ENCODE measurements at regions not wholly inside any gene's neighbourhood (a gene's known extent, or its start where the extent isn't known, plus 50 kb on each side); places are given as distances from the start of the nearest gene placed in this dataset.

DNA sequence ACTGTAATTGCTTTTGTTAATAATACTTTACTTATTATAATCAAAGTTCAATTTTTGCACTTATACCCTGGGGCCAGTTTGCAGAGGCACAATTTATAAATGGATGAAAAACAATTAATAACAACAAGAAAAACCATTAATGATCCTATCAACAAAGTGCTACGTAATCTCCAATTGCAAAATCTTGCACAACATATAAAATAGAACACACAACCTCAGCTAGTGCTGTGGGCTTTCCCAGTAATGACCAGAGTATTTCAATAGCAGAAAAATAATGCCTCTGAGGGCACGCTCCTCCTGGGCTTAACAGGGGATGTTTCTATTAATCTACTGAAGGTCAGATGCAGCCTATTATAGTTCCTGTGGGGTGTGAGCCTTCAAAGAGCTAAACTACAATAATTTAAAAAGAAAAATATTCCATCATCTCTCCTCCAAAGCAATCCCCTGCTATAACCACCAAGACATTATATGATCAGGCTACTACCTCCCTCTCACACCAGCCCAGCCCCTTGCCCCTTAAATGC lies 508.5 kb upstream of the SLIT2 start:
- H3K79me2 ChIP-seq (ENCODE audit: insufficient read depth, low read length) = no peaks in the 10 kb centered on the region
- no peak overlapping the region for H3K4me3 ChIP-seq (ENCODE audit: low read length, poor library complexity, severe bottlenecking)
- no peaks in the 10 kb centered on the region for H3K27me3 ChIP-seq (ENCODE audit: insufficient read depth, low read length, poor library complexity, severe bottlenecking)
- no peak overlapping the region for H2AFZ ChIP-seq (ENCODE audit: low read length)
- no peak overlapping the region for H3K4me2 ChIP-seq (ENCODE audit: low read depth, low read length, poor library complexity, severe bottlenecking)
- no peaks in the 10 kb centered on the region for H3K9me3 ChIP-seq (ENCODE audit: insufficient read depth, low read depth, low read length)
- no peaks in the 10 kb centered on the region for H3K9me2 ChIP-seq (replicated peaks; ENCODE audit: low read depth, low read length)
- H4K20me1 ChIP-seq (ENCODE audit: insufficient read depth, low read length, poor library complexity, severe bottlenecking) = no peaks in the 10 kb centered on the region
- no peaks in the 10 kb centered on the region for H3K36me3 ChIP-seq (ENCODE audit: insufficient read depth, low read length)
- no peaks in the 10 kb centered on the region for H3F3A ChIP-seq (ENCODE audit: low read depth)
- H3K4me1 ChIP-seq (ENCODE audit: insufficient read depth, low read length, poor library complexity, severe bottlenecking) = no peaks in the 10 kb centered on the region
- TF ChIP-seq, protein P1, sequence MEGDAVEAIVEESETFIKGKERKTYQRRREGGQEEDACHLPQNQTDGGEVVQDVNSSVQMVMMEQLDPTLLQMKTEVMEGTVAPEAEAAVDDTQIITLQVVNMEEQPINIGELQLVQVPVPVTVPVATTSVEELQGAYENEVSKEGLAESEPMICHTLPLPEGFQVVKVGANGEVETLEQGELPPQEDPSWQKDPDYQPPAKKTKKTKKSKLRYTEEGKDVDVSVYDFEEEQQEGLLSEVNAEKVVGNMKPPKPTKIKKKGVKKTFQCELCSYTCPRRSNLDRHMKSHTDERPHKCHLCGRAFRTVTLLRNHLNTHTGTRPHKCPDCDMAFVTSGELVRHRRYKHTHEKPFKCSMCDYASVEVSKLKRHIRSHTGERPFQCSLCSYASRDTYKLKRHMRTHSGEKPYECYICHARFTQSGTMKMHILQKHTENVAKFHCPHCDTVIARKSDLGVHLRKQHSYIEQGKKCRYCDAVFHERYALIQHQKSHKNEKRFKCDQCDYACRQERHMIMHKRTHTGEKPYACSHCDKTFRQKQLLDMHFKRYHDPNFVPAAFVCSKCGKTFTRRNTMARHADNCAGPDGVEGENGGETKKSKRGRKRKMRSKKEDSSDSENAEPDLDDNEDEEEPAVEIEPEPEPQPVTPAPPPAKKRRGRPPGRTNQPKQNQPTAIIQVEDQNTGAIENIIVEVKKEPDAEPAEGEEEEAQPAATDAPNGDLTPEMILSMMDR (conservative IDR thresholded peaks at IDR 0.05; ENCODE audit: low read length) = no peak
- TF ChIP-seq EZH2phosphoT487 (IDR thresholded peaks at IDR 0.05; ENCODE audit: borderline replicate concordance) = no peak
- H3K9ac ChIP-seq (ENCODE audit: low read depth, low read length, poor library complexity, severe bottlenecking) = no peak overlapping the region

DNA sequence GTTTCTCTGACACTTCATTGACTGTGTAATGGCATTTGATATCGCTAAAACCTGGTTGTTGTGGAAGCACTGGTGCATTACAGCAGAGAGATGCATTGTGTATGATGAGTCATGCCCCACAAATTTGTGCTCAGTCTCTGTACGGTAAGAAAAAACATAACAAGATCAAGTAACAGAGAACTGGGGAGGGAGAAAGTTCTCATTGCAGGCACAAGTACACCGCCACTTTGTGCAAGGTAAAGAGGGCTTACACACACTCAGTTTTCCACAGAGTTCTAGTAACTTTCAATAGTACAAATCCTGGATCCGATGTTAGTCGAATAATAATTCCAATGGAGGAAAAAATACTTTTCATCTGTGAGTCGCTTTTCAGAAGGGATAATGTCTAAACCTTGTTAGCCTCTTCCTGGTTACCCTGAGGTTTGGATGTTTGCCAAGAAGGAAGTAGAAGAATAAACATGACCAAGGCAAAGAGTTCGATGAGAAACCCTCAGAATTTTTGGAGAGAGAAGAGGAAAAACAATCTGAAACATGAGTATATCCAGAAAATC lies 512.5 kb upstream of the SLIT2 start:
- Histone ChIP-seq H3K9me2 (replicated peaks; ENCODE audit: low read depth, low read length) (no peaks in the 10 kb centered on the region), H3K4me1 (ENCODE audit: insufficient read depth, low read length, poor library complexity, severe bottlenecking) (no peaks in the 10 kb centered on the region), H3K79me2 (ENCODE audit: insufficient read depth, low read length) (no peaks in the 10 kb centered on the region), H3K27me3 (ENCODE audit: insufficient read depth, low read length, poor library complexity, severe bottlenecking) (no peaks in the 10 kb centered on the region), H3F3A (ENCODE audit: low read depth) (no peaks in the 10 kb centered on the region), H3K4me2 (ENCODE audit: low read depth, low read length, poor library complexity, severe bottlenecking) (no peak overlapping the region), H3K4me3 (ENCODE audit: low read length, poor library complexity, severe bottlenecking) (no peak overlapping the region), H2AFZ (ENCODE audit: low read length) (no peak overlapping the region), H4K20me1 (ENCODE audit: insufficient read depth, low read length, poor library complexity, severe bottlenecking) (no peaks in the 10 kb centered on the region), H3K9me3 (ENCODE audit: insufficient read depth, low read depth, low read length) (no peaks in the 10 kb centered on the region), H3K9ac (ENCODE audit: low read depth, low read length, poor library complexity, severe bottlenecking) (no peak overlapping the region), H3K36me3 (ENCODE audit: insufficient read depth, low read length) (no peaks in the 10 kb centered on the region)
- no peak for TF ChIP-seq EZH2phosphoT487 (IDR thresholded peaks at IDR 0.05; ENCODE audit: borderline replicate concordance)
- TF ChIP-seq, protein P1 (conservative IDR thresholded peaks at IDR 0.05; ENCODE audit: low read length) = no peak

DNA sequence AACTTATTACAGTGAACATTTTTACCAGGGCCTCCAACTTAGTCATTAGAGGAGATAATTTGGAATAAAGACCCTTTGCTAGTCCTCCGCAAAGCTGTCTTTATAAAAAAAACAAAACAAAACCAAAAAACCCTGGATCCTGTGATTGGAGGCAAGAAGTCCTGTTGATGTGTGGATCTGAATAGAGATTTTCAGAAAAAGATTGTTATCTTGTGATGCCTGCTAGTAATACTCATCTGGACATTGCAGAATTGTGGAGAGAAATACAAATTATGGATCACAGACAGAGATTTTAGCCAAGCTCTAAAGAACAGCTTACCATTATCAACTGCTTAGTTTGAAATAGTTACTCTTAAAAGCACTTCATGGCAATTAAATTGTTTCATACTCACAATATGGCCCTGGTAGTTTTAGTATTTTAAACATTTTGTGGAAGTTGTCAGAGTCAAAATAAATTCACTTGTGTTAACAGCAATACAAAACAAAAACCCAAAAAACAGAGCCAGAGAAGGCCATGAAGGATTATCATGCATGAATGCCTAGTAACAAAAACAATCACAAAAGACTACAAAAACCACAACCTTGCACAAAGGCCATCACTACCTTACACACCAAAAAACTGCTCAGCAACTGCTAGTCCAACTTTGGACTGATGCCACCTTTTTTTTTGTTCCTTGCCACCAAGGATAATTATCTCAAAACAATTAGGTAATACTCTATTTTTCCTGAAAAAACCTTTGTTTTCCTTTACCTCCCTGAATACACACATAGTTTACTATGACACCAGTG lies 514.5 kb upstream of the SLIT2 start:
- H3K79me2 ChIP-seq (ENCODE audit: insufficient read depth, low read length) = no peaks in the 10 kb centered on the region
- no peak overlapping the region for H3K9ac ChIP-seq (ENCODE audit: low read depth, low read length, poor library complexity, severe bottlenecking)
- H3K9me2 ChIP-seq (replicated peaks; ENCODE audit: low read depth, low read length) = no peaks in the 10 kb centered on the region
- H3K36me3 ChIP-seq (ENCODE audit: insufficient read depth, low read length) = no peaks in the 10 kb centered on the region
- TF ChIP-seq, protein P1 (conservative IDR thresholded peaks at IDR 0.05; ENCODE audit: low read length) = no peak
- TF ChIP-seq EZH2phosphoT487 (IDR thresholded peaks at IDR 0.05; ENCODE audit: borderline replicate concordance) = no peak
- no peaks in the 10 kb centered on the region for H4K20me1 ChIP-seq (ENCODE audit: insufficient read depth, low read length, poor library complexity, severe bottlenecking)
- no peak overlapping the region for H3K4me3 ChIP-seq (ENCODE audit: low read length, poor library complexity, severe bottlenecking)
- H3K4me1 ChIP-seq (ENCODE audit: insufficient read depth, low read length, poor library complexity, severe bottlenecking) = no peaks in the 10 kb centered on the region
- H3K4me2 ChIP-seq (ENCODE audit: low read depth, low read length, poor library complexity, severe bottlenecking) = no peak overlapping the region
- no peaks in the 10 kb centered on the region for H3F3A ChIP-seq (ENCODE audit: low read depth)
- no peaks in the 10 kb centered on the region for H3K27me3 ChIP-seq (ENCODE audit: insufficient read depth, low read length, poor library complexity, severe bottlenecking)
- H2AFZ ChIP-seq (ENCODE audit: low read length) = no peak overlapping the region
- no peaks in the 10 kb centered on the region for H3K9me3 ChIP-seq (ENCODE audit: insufficient read depth, low read depth, low read length)

Measured in Loucy (cell line).